Esophagus (tissue), 2 donors: ENCODE measurements at regions not wholly inside any gene's neighbourhood (a gene's known extent, or its start where the extent isn't known, plus 50 kb on each side); places are given as distances from the start of the nearest gene placed in this dataset.
"Not testable (repeated sequence)": the region's sequence is repeated elsewhere in the genome, so short reads cannot be mapped to it uniquely, and the experiment has no call there.

Experiments used
- H3K27ac ChIP-seq, 2 donors: one replicate each; pipeline ENCODE4 v1.5.1; 2013; ENCODE audit warnings: low read depth in 2 of 2, mild to moderate bottlenecking in 2 of 2, inconsistent platforms in 1 of 2, low read length in 1 of 2, moderate library complexity in 1 of 2
- H3K27me3 ChIP-seq, 2 donors: one replicate each; pipeline ENCODE4 v1.6.1; 2013; ENCODE audit warnings: low read length in 2 of 2, control low read depth in 1 of 2, mild to moderate bottlenecking in 1 of 2; ENCODE audit not compliant: insufficient read depth in 2 of 2, control insufficient read depth in 1 of 2
- H3K36me3 ChIP-seq, 2 donors: one replicate each; pipeline ENCODE4 v1.6.1; 2013; ENCODE audit warnings: low read length in 1 of 2; ENCODE audit not compliant: control insufficient read depth in 2 of 2, insufficient read depth in 2 of 2
- H3K4me1 ChIP-seq, 2 donors: one replicate each; pipeline ENCODE4 v1.6.1; 2013; ENCODE audit warnings: low read length in 1 of 2; ENCODE audit not compliant: control insufficient read depth in 2 of 2, insufficient read depth in 2 of 2
- H3K4me3 ChIP-seq, 2 donors: one replicate each; pipeline ENCODE4 v1.5.1; 2013; ENCODE audit warnings: low read length in 2 of 2, mild to moderate bottlenecking in 2 of 2, low read depth in 1 of 2, moderate library complexity in 1 of 2
- H3K9me3 ChIP-seq, 2 donors: one replicate each; pipeline ENCODE4 v1.6.1; 2013; ENCODE audit warnings: mild to moderate bottlenecking in 2 of 2, low read depth in 1 of 2, low read length in 1 of 2, moderate library complexity in 1 of 2; ENCODE audit not compliant: control insufficient read depth in 2 of 2, insufficient read depth in 1 of 2
- WGBS, 2 donors: extraction: QIAGEN DNeasy Blood & Tissue Kit; methylation state at CpG; one replicate each; pipeline ENCODE4 v1.1.7; 2013; 5-methylcytosine and 5-hydroxymethylcytosine counted together
- donor health status: healthy with polysubstance abuse.
- donor health status: Bipolar disorder and iron deficiency.

GRCh38 chrX:39065051-39065871, 264.0 kb downstream of the MID1IP1 start:
- peaks cover 0 to 3% of the 10 kb centered on the region in 2 donors for H3K27me3 ChIP-seq
- H3K27ac ChIP-seq = no peak overlapping the region
- 47 to 58% methylated on average over 21 of the region's 21 CpGs for WGBS, 2 donors
- peaks cover 0 to 1% of the 10 kb centered on the region in 2 donors for H3K9me3 ChIP-seq
- H3K4me3 ChIP-seq = no peak overlapping the region
- H3K4me1 ChIP-seq = no peaks in the 10 kb centered on the region
- H3K36me3 ChIP-seq = no peaks in the 10 kb centered on the region

GRCh38 chrX:39067866-39068265, 266.6 kb downstream of the MID1IP1 start:
- no peaks in the 10 kb centered on the region for H3K4me1 ChIP-seq
- no peaks in the 10 kb centered on the region for H3K36me3 ChIP-seq
- no peak overlapping the region for H3K27ac ChIP-seq
- H3K27me3 ChIP-seq = peaks cover 0 to 3% of the 10 kb centered on the region in 2 donors
- WGBS, 2 donors = 96 to 97% methylated on average over 5 of the region's 5 CpGs
- H3K9me3 ChIP-seq = no peaks in the 10 kb centered on the region
- H3K4me3 ChIP-seq = no peak overlapping the region

- H3K9me3 ChIP-seq, H3K36me3 ChIP-seq, H3K4me3 ChIP-seq, H3K27ac ChIP-seq, H3K4me1 ChIP-seq, H3K27me3 ChIP-seq: not testable (repeated sequence)
- 78 to 88% methylated on average over 1 of the region's 1 CpG for WGBS, 2 donors
These were observed 267.4 kb downstream of the MID1IP1 start for GRCh38 chrX:39068634-39069033.

GRCh38 chrX:39070009-39070408, 268.8 kb downstream of the MID1IP1 start:
- H3K9me3 ChIP-seq = no peaks in the 10 kb centered on the region
- H3K4me3 ChIP-seq = no peak overlapping the region
- peaks cover 0 to 3% of the 10 kb centered on the region in 2 donors for H3K27me3 ChIP-seq
- no peak overlapping the region for H3K27ac ChIP-seq
- no peaks in the 10 kb centered on the region for H3K4me1 ChIP-seq
- H3K36me3 ChIP-seq = no peaks in the 10 kb centered on the region
- WGBS, 2 donors = 85 to 94% methylated on average over 28 of the region's 28 CpGs

GRCh38 chrX:39073131-39073530, 271.9 kb downstream of the MID1IP1 start:
- WGBS, 2 donors = 61 to 72% methylated on average over 2 of the region's 2 CpGs
- H3K4me1 ChIP-seq = no peaks in the 10 kb centered on the region
- H3K4me3 ChIP-seq = no peak overlapping the region

GRCh38 chrX:39096599-39096998, 295.3 kb downstream of the MID1IP1 start:
- WGBS, 2 donors = 48 to 50% methylated on average over 1 of the region's 1 CpG
- H3K9me3 ChIP-seq = no peaks in the 10 kb centered on the region
- no peak overlapping the region for H3K4me3 ChIP-seq
- no peaks in the 10 kb centered on the region for H3K36me3 ChIP-seq
- H3K4me1 ChIP-seq = no peaks in the 10 kb centered on the region
- H3K27ac ChIP-seq = no peak overlapping the region
- no peaks in the 10 kb centered on the region for H3K27me3 ChIP-seq

More at GRCh38 chrX:39073131-39073530, 271.9 kb downstream of the MID1IP1 start:
- H3K27ac ChIP-seq = no peak overlapping the region
- peaks cover 0 to under 1% of the 10 kb centered on the region in 2 donors for H3K27me3 ChIP-seq
- no peaks in the 10 kb centered on the region for H3K9me3 ChIP-seq
- H3K36me3 ChIP-seq = no peaks in the 10 kb centered on the region

GRCh38 chrX:39104745-39105144, 303.5 kb downstream of the MID1IP1 start:
- WGBS, 2 donors = 79 to 86% methylated on average over 1 of the region's 1 CpG
- Histone ChIP-seq H3K27me3 (no peaks in the 10 kb centered on the region), H3K4me1 (no peaks in the 10 kb centered on the region)

GRCh38 chrX:39112143-39112542, 310.9 kb downstream of the MID1IP1 start:
- Histone ChIP-seq H3K36me3 (no peaks in the 10 kb centered on the region), H3K4me3 (no peak overlapping the region), H3K27ac (no peak overlapping the region), H3K27me3 (no peaks in the 10 kb centered on the region), H3K4me1 (no peaks in the 10 kb centered on the region), H3K9me3 (no peaks in the 10 kb centered on the region)
- 68 to 84% methylated on average over 3 of the region's 3 CpGs for WGBS, 2 donors

More at GRCh38 chrX:39104745-39105144, 303.5 kb downstream of the MID1IP1 start:
- Histone ChIP-seq H3K9me3 (no peaks in the 10 kb centered on the region), H3K36me3 (no peaks in the 10 kb centered on the region), H3K27ac (no peak overlapping the region), H3K4me3 (no peak overlapping the region)

GRCh38 chrX:39115166-39115565, 313.9 kb downstream of the MID1IP1 start:
- no peaks in the 10 kb centered on the region for H3K4me1 ChIP-seq
- H3K27me3 ChIP-seq = no peaks in the 10 kb centered on the region

GRCh38 chrX:39117101-39117500, 315.8 kb downstream of the MID1IP1 start:
- WGBS, 2 donors = 56 to 79% methylated on average over 2 of the region's 2 CpGs
- no peak overlapping the region for H3K27ac ChIP-seq
- no peaks in the 10 kb centered on the region for H3K27me3 ChIP-seq
- H3K4me3 ChIP-seq = no peak overlapping the region
- no peaks in the 10 kb centered on the region for H3K4me1 ChIP-seq
- no peaks in the 10 kb centered on the region for H3K36me3 ChIP-seq
- no peaks in the 10 kb centered on the region for H3K9me3 ChIP-seq

More at GRCh38 chrX:39115166-39115565, 313.9 kb downstream of the MID1IP1 start:
- Histone ChIP-seq H3K9me3 (no peaks in the 10 kb centered on the region), H3K4me3 (no peak overlapping the region), H3K27ac (no peak overlapping the region), H3K36me3 (no peaks in the 10 kb centered on the region)
